ENCODE measurements at regions not wholly inside any gene's neighbourhood (a gene's known extent, or its start where the extent isn't known, plus 50 kb on each side); places are given as distances from the start of the nearest gene placed in this dataset.

DNA sequence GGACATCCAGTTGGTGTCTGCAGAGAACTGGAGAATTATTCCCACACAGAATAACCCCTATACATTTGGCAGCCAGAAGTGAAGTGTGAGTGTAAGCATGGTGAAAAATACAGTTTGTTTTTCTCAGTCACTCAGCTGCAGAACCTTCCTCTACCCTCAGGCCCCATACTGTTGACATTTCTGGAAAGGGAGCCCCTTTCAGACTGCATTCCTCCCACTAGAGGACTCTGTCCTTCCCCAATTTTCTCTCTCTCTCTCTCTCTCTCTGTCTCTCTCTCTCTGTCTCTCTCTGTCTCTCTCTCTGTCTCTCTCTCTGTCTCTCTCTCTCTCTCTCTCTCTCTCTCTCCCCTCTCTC lies 86.8 kb upstream of the STEAP1B start:
- peak; percentile 65 for DNase-seq (ENCODE audit: low read depth)
- H3K27me3 Mint-ChIP-seq (ENCODE audit: low read depth, unreplicated experiment), result no peaks in the 10 kb centered on the region
- Histone ChIP-seq H3K4me3 (ENCODE audit: insufficient read depth, low read depth, low read length) (no peak overlapping the region), H3K9me3 (ENCODE audit: insufficient read depth, low read depth, low read length) (no peaks in the 10 kb centered on the region), H2AFZ (ENCODE audit: low read depth, low read length) (no peak overlapping the region), H3K27ac (ENCODE audit: low read depth, low read length) (peak overlapping the region; percentile 68), H3K27me3 (ENCODE audit: insufficient read depth, low read length) (no peaks in the 10 kb centered on the region), H3K79me2 (ENCODE audit: insufficient read depth, low read length) (no peaks in the 10 kb centered on the region), H3K4me2 (ENCODE audit: low read length) (peak overlapping the region; percentile 15), H3K9ac (ENCODE audit: low read length) (peak overlapping the region; percentile 30), H3K36me3 (ENCODE audit: insufficient read depth, low read length) (no peaks in the 10 kb centered on the region), H3K4me1 (ENCODE audit: insufficient read depth, low read length) (peaks cover 44% of the 10 kb centered on the region), H4K20me1 (ENCODE audit: insufficient read depth, low read length) (no peaks in the 10 kb centered on the region)
- H3K9me3 Mint-ChIP-seq (ENCODE audit: unreplicated experiment), result no peaks in the 10 kb centered on the region
- TF ChIP-seq, protein P1, sequence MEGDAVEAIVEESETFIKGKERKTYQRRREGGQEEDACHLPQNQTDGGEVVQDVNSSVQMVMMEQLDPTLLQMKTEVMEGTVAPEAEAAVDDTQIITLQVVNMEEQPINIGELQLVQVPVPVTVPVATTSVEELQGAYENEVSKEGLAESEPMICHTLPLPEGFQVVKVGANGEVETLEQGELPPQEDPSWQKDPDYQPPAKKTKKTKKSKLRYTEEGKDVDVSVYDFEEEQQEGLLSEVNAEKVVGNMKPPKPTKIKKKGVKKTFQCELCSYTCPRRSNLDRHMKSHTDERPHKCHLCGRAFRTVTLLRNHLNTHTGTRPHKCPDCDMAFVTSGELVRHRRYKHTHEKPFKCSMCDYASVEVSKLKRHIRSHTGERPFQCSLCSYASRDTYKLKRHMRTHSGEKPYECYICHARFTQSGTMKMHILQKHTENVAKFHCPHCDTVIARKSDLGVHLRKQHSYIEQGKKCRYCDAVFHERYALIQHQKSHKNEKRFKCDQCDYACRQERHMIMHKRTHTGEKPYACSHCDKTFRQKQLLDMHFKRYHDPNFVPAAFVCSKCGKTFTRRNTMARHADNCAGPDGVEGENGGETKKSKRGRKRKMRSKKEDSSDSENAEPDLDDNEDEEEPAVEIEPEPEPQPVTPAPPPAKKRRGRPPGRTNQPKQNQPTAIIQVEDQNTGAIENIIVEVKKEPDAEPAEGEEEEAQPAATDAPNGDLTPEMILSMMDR (IDR thresholded peaks at IDR 0.05; ENCODE audit: insufficient read depth, low read depth, low read length), result peak; percentile 44
- TF ChIP-seq EZH2 (IDR thresholded peaks at IDR 0.05; ENCODE audit: insufficient read depth, low read length), result no peak
- H3K36me3 Mint-ChIP-seq (ENCODE audit: low read depth, unreplicated experiment), result no peaks in the 10 kb centered on the region
- H3K4me1 Mint-ChIP-seq (ENCODE audit: low read depth, unreplicated experiment), result peaks cover 39% of the 10 kb centered on the region
- no peak overlapping the region for H3K4me3 Mint-ChIP-seq (ENCODE audit: unreplicated experiment)
- peak overlapping the region; percentile 58 for H3K27ac Mint-ChIP-seq (ENCODE audit: unreplicated experiment)
- FAIRE-seq, result no peak

DNA sequence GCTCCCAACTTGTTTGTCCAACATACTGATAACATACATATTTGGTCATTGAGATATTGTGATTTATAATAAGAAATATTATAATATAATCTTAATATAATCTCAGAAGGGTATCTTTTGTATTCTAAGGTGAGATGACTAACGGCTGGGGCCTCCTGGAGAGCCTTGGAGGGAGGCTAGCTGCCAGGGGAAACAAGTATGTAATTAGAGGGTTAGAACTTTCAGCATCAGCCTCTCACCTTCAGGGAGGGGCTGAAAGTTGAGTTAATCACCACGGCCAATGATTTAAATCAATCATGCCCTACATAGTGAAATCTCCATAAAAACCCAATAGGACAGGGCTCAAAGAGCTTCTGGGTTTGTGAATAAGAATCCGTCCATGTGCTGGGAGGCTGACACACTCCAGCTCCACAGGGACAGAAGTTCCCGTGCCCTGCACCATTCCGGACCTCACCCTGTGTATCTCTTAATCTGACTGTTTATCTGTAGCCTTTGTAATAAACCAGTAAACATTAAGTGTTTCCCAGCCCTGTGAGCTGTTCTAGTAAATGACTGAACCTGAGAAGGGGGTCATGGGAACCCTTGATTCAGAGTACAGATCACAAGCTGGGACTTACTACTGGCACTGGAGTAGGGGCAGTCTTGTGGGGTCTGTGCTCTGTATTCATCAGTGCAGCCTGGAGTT lies 86.3 kb upstream of the STEAP1B start:
- H3K9me3 Mint-ChIP-seq (ENCODE audit: unreplicated experiment), result no peaks in the 10 kb centered on the region
- Histone ChIP-seq H3K9ac (ENCODE audit: low read length) (peak overlapping the region; percentile 30), H3K27me3 (ENCODE audit: insufficient read depth, low read length) (no peaks in the 10 kb centered on the region), H3K36me3 (ENCODE audit: insufficient read depth, low read length) (no peaks in the 10 kb centered on the region), H3K79me2 (ENCODE audit: insufficient read depth, low read length) (no peaks in the 10 kb centered on the region), H4K20me1 (ENCODE audit: insufficient read depth, low read length) (no peaks in the 10 kb centered on the region), H2AFZ (ENCODE audit: low read depth, low read length) (no peak overlapping the region), H3K27ac (ENCODE audit: low read depth, low read length) (peak overlapping the region; percentile 31), H3K9me3 (ENCODE audit: insufficient read depth, low read depth, low read length) (no peaks in the 10 kb centered on the region), H3K4me1 (ENCODE audit: insufficient read depth, low read length) (peaks cover 44% of the 10 kb centered on the region), H3K4me3 (ENCODE audit: insufficient read depth, low read depth, low read length) (no peak overlapping the region), H3K4me2 (ENCODE audit: low read length) (peak overlapping the region; percentile 15)
- no peak for FAIRE-seq
- H3K4me3 Mint-ChIP-seq (ENCODE audit: unreplicated experiment), result no peak overlapping the region
- no peaks in the 10 kb centered on the region for H3K27me3 Mint-ChIP-seq (ENCODE audit: low read depth, unreplicated experiment)
- H3K36me3 Mint-ChIP-seq (ENCODE audit: low read depth, unreplicated experiment), result no peaks in the 10 kb centered on the region
- H3K4me1 Mint-ChIP-seq (ENCODE audit: low read depth, unreplicated experiment), result peaks cover 40% of the 10 kb centered on the region
- peak overlapping the region; percentile 58 for H3K27ac Mint-ChIP-seq (ENCODE audit: unreplicated experiment)
- DNase-seq (ENCODE audit: low read depth), result peak; percentile 38
- TF ChIP-seq EZH2 (IDR thresholded peaks at IDR 0.05; ENCODE audit: insufficient read depth, low read length), result no peak

DNA sequence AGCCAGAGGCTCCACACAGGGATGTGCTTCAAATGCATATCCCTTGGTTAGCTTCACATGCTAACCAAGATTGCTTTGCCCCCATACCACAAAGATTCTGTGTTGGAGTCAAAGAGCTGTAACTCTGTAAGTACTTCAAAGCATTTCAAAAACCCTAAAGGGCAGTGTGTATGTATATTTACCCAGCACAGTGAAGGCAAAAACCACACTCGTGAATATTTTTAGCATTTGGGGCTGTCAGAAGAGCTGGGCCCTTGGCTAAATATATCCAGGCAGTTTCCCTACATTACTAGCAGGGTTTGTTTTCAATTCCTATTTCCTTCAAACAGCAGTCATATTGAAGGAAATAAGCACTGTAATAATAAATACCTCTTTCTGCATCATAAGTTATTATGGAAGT lies 84.2 kb upstream of the STEAP1B start:
- Histone ChIP-seq H2AFZ (ENCODE audit: low read depth, low read length) (no peak overlapping the region), H3K4me3 (ENCODE audit: insufficient read depth, low read depth, low read length) (no peak overlapping the region), H3K9ac (ENCODE audit: low read length) (no peak overlapping the region), H3K79me2 (ENCODE audit: insufficient read depth, low read length) (no peaks in the 10 kb centered on the region), H3K4me2 (ENCODE audit: low read length) (no peak overlapping the region), H3K27ac (ENCODE audit: low read depth, low read length) (peak overlapping the region; percentile 42), H4K20me1 (ENCODE audit: insufficient read depth, low read length) (no peaks in the 10 kb centered on the region), H3K36me3 (ENCODE audit: insufficient read depth, low read length) (no peaks in the 10 kb centered on the region), H3K9me3 (ENCODE audit: insufficient read depth, low read depth, low read length) (no peaks in the 10 kb centered on the region), H3K27me3 (ENCODE audit: insufficient read depth, low read length) (no peaks in the 10 kb centered on the region), H3K4me1 (ENCODE audit: insufficient read depth, low read length) (peaks cover 27% of the 10 kb centered on the region)
- FAIRE-seq (no peak), DNase-seq (ENCODE audit: low read depth) (no peak)
- Mint-ChIP-seq H3K4me1 (ENCODE audit: low read depth, unreplicated experiment) (peaks cover 30% of the 10 kb centered on the region), H3K9me3 (ENCODE audit: unreplicated experiment) (peaks cover 2% of the 10 kb centered on the region), H3K27me3 (ENCODE audit: low read depth, unreplicated experiment) (no peaks in the 10 kb centered on the region), H3K27ac (ENCODE audit: unreplicated experiment) (no peak overlapping the region), H3K36me3 (ENCODE audit: low read depth, unreplicated experiment) (no peaks in the 10 kb centered on the region), H3K4me3 (ENCODE audit: unreplicated experiment) (no peak overlapping the region)
- TF ChIP-seq, protein P1 (IDR thresholded peaks at IDR 0.05; ENCODE audit: insufficient read depth, low read depth, low read length), result no peak
- TF ChIP-seq EZH2 (IDR thresholded peaks at IDR 0.05; ENCODE audit: insufficient read depth, low read length), result no peak
